H9 (cell line): ENCODE measurements at regions not wholly inside any gene's neighbourhood (a gene's known extent, or its start where the extent isn't known, plus 50 kb on each side); places are given as distances from the start of the nearest gene placed in this dataset.

ENCODE experiments used
- DNase-seq: peaks from one replicate; pipeline ENCODE4 v3.0.0-alpha.2; 2017
- H2AFZ ChIP-seq: one replicate; pipeline ENCODE4 v1.6.1; 2013; ENCODE audit warnings: mild to moderate bottlenecking, low read length, control low read depth, moderate library complexity
- H2AK5ac ChIP-seq: 2 replicates; pipeline ENCODE4 v1.6.1; 2013; ENCODE audit warnings: low read length, control low read depth, mixed read lengths; ENCODE audit not compliant: insufficient read length
- H2BK120ac ChIP-seq: one replicate; pipeline ENCODE4 v1.6.1; 2013; ENCODE audit warnings: low read depth, mild to moderate bottlenecking, low read length, control low read depth, inconsistent platforms; ENCODE audit not compliant: poor library complexity, severe bottlenecking
- H2BK12ac ChIP-seq: 2 replicates; pipeline ENCODE4 v1.6.1; 2013; ENCODE audit warnings: low read length, control low read depth, mixed read lengths, low read depth; ENCODE audit not compliant: insufficient read length
- H2BK15ac ChIP-seq: 2 replicates; pipeline ENCODE4 v1.6.1; 2013; ENCODE audit warnings: low read depth, low read length, control low read depth
- H2BK20ac ChIP-seq: one replicate; pipeline ENCODE4 v1.6.1; 2013; ENCODE audit warnings: low read depth, mild to moderate bottlenecking, low read length, control low read depth, inconsistent platforms; ENCODE audit not compliant: poor library complexity, severe bottlenecking
- H2BK5ac ChIP-seq: 2 replicates; pipeline ENCODE4 v1.6.1; 2013; ENCODE audit warnings: low read length, control low read depth, mixed read lengths; ENCODE audit not compliant: insufficient read length
- H3K14ac ChIP-seq: 2 replicates; pipeline ENCODE4 v1.6.1; 2013; ENCODE audit warnings: low read length, control low read depth; ENCODE audit not compliant: insufficient read depth
- H3K18ac ChIP-seq: 2 replicates; pipeline ENCODE4 v1.6.1; 2013; ENCODE audit warnings: low read depth, mild to moderate bottlenecking, mixed read lengths, low read length, control low read depth; ENCODE audit not compliant: insufficient read length
- H3K23ac ChIP-seq: 2 replicates; pipeline ENCODE4 v1.6.1; 2013; ENCODE audit warnings: low read length, control low read depth, mixed read lengths, low read depth; ENCODE audit not compliant: insufficient read length
- H3K23me2 ChIP-seq: 2 replicates; pipeline ENCODE4 v1.6.1; 2013; ENCODE audit warnings: low read depth, mild to moderate bottlenecking, mixed read lengths, low read length, control low read depth; ENCODE audit not compliant: insufficient read length, poor library complexity, severe bottlenecking
- H3K27ac ChIP-seq: 2 replicates; pipeline ENCODE4 v1.5.1; 2013; ENCODE audit warnings: low read length, control low read depth, mixed read lengths, low read depth; ENCODE audit not compliant: insufficient read length
- H3K27me3 ChIP-seq: 2 replicates; pipeline ENCODE4 v1.6.1; 2013; ENCODE audit warnings: low read length, control low read depth, inconsistent platforms; ENCODE audit not compliant: insufficient read depth
- H3K4ac ChIP-seq: 2 replicates; pipeline ENCODE4 v1.6.1; 2013; ENCODE audit warnings: low read depth, mild to moderate bottlenecking, control low read depth, inconsistent platforms, low read length, moderate library complexity
- H3K4me1 ChIP-seq: 2 replicates; pipeline ENCODE4 v1.6.1; 2013; ENCODE audit warnings: low read length, control low read depth, inconsistent platforms; ENCODE audit not compliant: insufficient read depth
- H3K4me2 ChIP-seq: 2 replicates; pipeline ENCODE4 v1.6.1; 2013; ENCODE audit warnings: low read length, control low read depth, mixed read lengths; ENCODE audit not compliant: insufficient read length, insufficient read depth
- H3K56ac ChIP-seq: 2 replicates; pipeline ENCODE4 v1.6.1; 2013; ENCODE audit warnings: low read depth, mild to moderate bottlenecking, mixed read lengths, low read length, control low read depth; ENCODE audit not compliant: insufficient read length
- H3K79me1 ChIP-seq: 2 replicates; pipeline ENCODE4 v1.6.1; 2013; ENCODE audit warnings: low read depth, mild to moderate bottlenecking, moderate library complexity, low read length, control low read depth, inconsistent platforms; ENCODE audit not compliant: insufficient read depth, poor library complexity, severe bottlenecking
- H3K79me2 ChIP-seq: 2 replicates; pipeline ENCODE4 v1.6.1; 2013; ENCODE audit warnings: low read length, control low read depth, inconsistent platforms; ENCODE audit not compliant: insufficient read depth
- H3K9ac ChIP-seq: 2 replicates; pipeline ENCODE4 v1.6.1; 2013; ENCODE audit warnings: low read length, control low read depth, mixed read lengths; ENCODE audit not compliant: insufficient read length; ENCODE audit errors: extremely low read depth
- H3K9me3 ChIP-seq: one replicate; pipeline ENCODE4 v1.6.1; 2013; ENCODE audit warnings: low read depth, low read length, inconsistent platforms; ENCODE audit not compliant: control insufficient read depth
- H3T11ph ChIP-seq: one replicate; pipeline ENCODE4 v1.6.1; 2013; ENCODE audit warnings: mild to moderate bottlenecking, low read length, control low read depth, inconsistent platforms
- H4K20me1 ChIP-seq: one replicate; pipeline ENCODE4 v1.6.1; 2013; ENCODE audit not compliant: control insufficient read depth, insufficient read length, insufficient read depth
- H4K5ac ChIP-seq: 2 replicates; pipeline ENCODE4 v1.6.1; 2013; ENCODE audit warnings: low read depth, mild to moderate bottlenecking, mixed read lengths, low read length, control low read depth; ENCODE audit not compliant: insufficient read length
- H4K8ac ChIP-seq: replicated peaks from 2 replicates; pipeline ENCODE4 v1.6.1; 2013; ENCODE audit warnings: low read length, control low read depth, mixed read lengths, low read depth; ENCODE audit not compliant: insufficient read length
- H4K91ac ChIP-seq: 2 replicates; pipeline ENCODE4 v1.6.1; 2013; ENCODE audit warnings: low read depth, mild to moderate bottlenecking, moderate library complexity, mixed read lengths, low read length, control low read depth; ENCODE audit not compliant: insufficient read length
- H3K27ac Mint-ChIP-seq, 3 experiments: 2 replicates in 2 of 3; 3 replicates in 1 of 3; pipeline ENCODE4 v1.8.0; 2020 to 2021; ENCODE audit warnings: mixed read lengths in 3 of 3, mild to moderate bottlenecking in 1 of 3, moderate library complexity in 1 of 3
- H3K27me3 Mint-ChIP-seq: 2 replicates; pipeline ENCODE4 v1.8.0; 2021; ENCODE audit warnings: low read depth, mild to moderate bottlenecking, moderate library complexity, mixed read lengths
- H3K36me3 Mint-ChIP-seq, 3 experiments: 2 replicates in 2 of 3; 3 replicates in 1 of 3; pipeline ENCODE4 v1.8.0; 2020 to 2021; ENCODE audit warnings: low read depth in 3 of 3, mixed read lengths in 3 of 3; ENCODE audit not compliant: insufficient read depth in 1 of 3
- H3K4me1 Mint-ChIP-seq, 2 experiments: 2 replicates each; pipeline ENCODE4 v1.8.0; 2020; ENCODE audit warnings: mixed read lengths in 2 of 2
- H3K4me3 Mint-ChIP-seq, 2 experiments: 2 replicates in 1 of 2; 3 replicates in 1 of 2; pipeline ENCODE4 v1.8.0; 2020 to 2021; ENCODE audit warnings: mild to moderate bottlenecking in 2 of 2, mixed read lengths in 2 of 2, moderate library complexity in 1 of 2
- H3K9me3 Mint-ChIP-seq, 2 experiments: 2 replicates in 1 of 2; 3 replicates in 1 of 2; pipeline ENCODE4 v1.8.0; 2020; ENCODE audit warnings: mild to moderate bottlenecking in 2 of 2, mixed read lengths in 2 of 2, moderate library complexity in 1 of 2
- WGBS: extraction: QIAGEN DNeasy Blood & Tissue Kit; methylation state at CpG from one replicate; pipeline ENCODE4 v1.1.7; 2013; ENCODE audit warnings: missing lambda C conversion rate, low lambda C conversion rate, mixed read lengths; ENCODE audit not compliant: insufficient read length; ENCODE audit errors: extremely low coverage; 5-methylcytosine and 5-hydroxymethylcytosine counted together
- TF ChIP-seq, protein P1 (sequence below): fragments of 200-600 bp; sonication (generic); conservative IDR thresholded peaks from 3 replicates; pipeline ENCODE4 v1.8.0; 2021; ENCODE audit warnings: antibody characterized with exemption, mild to moderate bottlenecking

DNA sequence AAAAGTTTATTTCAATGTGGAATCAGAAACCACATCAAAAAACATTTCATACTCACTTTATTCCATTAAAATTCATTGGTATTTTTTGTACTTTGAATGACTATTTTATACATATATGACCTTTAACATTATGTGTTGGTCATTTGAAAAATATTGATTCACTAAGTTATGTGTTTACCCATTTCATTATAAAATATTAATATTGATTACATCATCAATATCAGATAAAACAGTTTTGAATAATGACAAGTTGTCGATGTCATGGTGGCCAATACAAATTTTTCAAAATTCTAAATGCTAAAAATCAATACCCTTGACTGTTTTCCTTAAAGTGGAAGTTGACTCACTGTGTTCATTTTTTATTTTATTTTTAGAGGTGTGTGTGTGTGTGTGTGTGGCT lies 239.7 kb upstream of the ROBO1 start:
- Histone ChIP-seq H4K5ac (no peak overlapping the region), H3K9ac (no peak overlapping the region), H3K4me2 (no peak overlapping the region), H2BK15ac (no peak overlapping the region), H2BK20ac (no peak overlapping the region), H3K79me2 (no peaks in the 10 kb centered on the region), H3K27me3 (no peaks in the 10 kb centered on the region), H2AK5ac (no peak overlapping the region), H3T11ph (no peak overlapping the region), H2BK5ac (no peak overlapping the region), H3K56ac (no peak overlapping the region), H3K14ac (no peak overlapping the region), H4K91ac (no peak overlapping the region), H2AFZ (no peak overlapping the region), H3K9me3 (no peaks in the 10 kb centered on the region), H3K27ac (no peak overlapping the region), H3K18ac (no peak overlapping the region), H3K79me1 (no peaks in the 10 kb centered on the region), H4K8ac (no peak overlapping the region), H2BK12ac (no peak overlapping the region), H3K4me1 (no peaks in the 10 kb centered on the region), H2BK120ac (no peak overlapping the region), H3K23me2 (no peaks in the 10 kb centered on the region), H4K20me1 (no peaks in the 10 kb centered on the region), H3K4ac (no peak overlapping the region), H3K23ac (no peak overlapping the region)
- H3K4me1 Mint-ChIP-seq = peaks cover 3 to 4% of the 10 kb centered on the region in 2 experiments; a peak in 2 of 4 replicates
- H3K27ac Mint-ChIP-seq = no peak overlapping the region
- no peak for DNase-seq
- H3K4me3 Mint-ChIP-seq = no peak overlapping the region
- no CpG with 5 or more reads among the region's 1 CpG for WGBS
- no peaks in the 10 kb centered on the region for H3K27me3 Mint-ChIP-seq
- no peaks in the 10 kb centered on the region; a peak in 1 of 7 replicates for H3K36me3 Mint-ChIP-seq
- TF ChIP-seq, protein P1, sequence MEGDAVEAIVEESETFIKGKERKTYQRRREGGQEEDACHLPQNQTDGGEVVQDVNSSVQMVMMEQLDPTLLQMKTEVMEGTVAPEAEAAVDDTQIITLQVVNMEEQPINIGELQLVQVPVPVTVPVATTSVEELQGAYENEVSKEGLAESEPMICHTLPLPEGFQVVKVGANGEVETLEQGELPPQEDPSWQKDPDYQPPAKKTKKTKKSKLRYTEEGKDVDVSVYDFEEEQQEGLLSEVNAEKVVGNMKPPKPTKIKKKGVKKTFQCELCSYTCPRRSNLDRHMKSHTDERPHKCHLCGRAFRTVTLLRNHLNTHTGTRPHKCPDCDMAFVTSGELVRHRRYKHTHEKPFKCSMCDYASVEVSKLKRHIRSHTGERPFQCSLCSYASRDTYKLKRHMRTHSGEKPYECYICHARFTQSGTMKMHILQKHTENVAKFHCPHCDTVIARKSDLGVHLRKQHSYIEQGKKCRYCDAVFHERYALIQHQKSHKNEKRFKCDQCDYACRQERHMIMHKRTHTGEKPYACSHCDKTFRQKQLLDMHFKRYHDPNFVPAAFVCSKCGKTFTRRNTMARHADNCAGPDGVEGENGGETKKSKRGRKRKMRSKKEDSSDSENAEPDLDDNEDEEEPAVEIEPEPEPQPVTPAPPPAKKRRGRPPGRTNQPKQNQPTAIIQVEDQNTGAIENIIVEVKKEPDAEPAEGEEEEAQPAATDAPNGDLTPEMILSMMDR = no peak
- H3K9me3 Mint-ChIP-seq = peaks cover 2 to 3% of the 10 kb centered on the region in 2 experiments; a peak in 2 of 5 replicates
